ELF-1 (cell line): ENCODE measurements at regions not wholly inside any gene's neighbourhood (a gene's known extent, or its start where the extent isn't known, plus 50 kb on each side); places are given as distances from the start of the nearest gene placed in this dataset.
"Not testable (repeated sequence)": the region's sequence is repeated elsewhere in the genome, so short reads cannot be mapped to it uniquely, and the experiment has no call there.

Experiments used
- DNase-seq: peaks from one replicate; pipeline ENCODE4 v3.0.0-alpha.2; 2016; ENCODE audit warnings: low read depth, low spot score

DNA sequence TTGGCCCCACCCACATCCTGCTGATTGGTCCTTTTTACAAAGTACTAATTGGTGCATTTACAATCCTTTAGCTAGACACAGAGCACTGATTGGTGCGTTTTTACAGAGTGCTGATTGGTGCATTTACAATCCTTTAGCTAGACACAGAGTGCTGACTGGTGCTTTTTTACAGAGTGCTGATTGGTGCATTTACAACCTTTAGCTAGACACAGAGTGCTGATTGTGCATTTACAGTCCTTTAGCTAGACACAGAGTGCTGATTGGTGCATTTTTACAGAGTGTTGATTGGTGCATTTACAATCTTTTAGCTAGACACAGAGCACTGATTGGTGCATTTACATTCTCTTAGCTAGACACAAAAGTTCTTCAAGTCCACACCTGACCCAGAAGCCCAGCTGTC is 144.2 kb upstream of the XIRP2 start:
- DNase-seq = not testable (repeated sequence)

DNA sequence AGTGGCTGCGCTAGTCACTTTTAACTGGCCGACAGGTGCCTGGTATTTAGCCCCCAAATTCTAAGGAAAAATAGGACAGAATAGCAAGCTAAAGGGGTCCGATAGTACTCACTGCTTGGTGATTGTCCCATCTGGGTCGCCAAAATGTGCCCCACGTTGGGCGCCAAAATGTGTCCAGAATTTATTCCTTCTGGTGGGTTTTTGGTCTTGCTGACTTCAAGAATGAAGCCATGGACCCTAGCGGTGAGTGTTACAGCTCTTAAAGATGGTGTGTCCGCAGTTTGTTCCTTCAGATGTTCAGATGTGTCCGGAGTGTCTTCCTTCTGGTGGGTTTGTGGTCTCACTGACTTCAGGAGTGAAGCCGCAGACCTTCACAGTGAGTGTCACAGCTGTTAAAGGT is 144.8 kb upstream of the XIRP2 start:
- not testable (repeated sequence) for DNase-seq

DNA sequence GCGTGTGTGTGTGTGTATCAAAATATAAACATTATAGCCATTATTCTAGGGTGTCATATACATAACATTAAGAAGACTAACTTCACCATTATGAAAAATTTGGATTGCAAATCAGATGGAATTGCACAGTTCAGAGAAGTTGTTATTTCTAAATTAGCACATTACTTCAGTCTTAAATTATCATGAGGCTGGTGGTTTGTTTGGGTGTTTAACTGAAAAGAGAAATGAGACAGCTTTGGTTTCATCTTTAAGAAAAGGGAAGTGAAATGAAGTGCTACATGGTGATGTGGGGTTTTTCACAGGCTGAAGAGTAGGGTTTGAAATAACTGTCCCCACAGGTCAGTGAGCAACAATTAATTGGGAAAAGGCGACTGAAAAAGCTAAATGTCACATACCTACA is 161.2 kb upstream of the XIRP2 start:
- no peak for DNase-seq

DNA sequence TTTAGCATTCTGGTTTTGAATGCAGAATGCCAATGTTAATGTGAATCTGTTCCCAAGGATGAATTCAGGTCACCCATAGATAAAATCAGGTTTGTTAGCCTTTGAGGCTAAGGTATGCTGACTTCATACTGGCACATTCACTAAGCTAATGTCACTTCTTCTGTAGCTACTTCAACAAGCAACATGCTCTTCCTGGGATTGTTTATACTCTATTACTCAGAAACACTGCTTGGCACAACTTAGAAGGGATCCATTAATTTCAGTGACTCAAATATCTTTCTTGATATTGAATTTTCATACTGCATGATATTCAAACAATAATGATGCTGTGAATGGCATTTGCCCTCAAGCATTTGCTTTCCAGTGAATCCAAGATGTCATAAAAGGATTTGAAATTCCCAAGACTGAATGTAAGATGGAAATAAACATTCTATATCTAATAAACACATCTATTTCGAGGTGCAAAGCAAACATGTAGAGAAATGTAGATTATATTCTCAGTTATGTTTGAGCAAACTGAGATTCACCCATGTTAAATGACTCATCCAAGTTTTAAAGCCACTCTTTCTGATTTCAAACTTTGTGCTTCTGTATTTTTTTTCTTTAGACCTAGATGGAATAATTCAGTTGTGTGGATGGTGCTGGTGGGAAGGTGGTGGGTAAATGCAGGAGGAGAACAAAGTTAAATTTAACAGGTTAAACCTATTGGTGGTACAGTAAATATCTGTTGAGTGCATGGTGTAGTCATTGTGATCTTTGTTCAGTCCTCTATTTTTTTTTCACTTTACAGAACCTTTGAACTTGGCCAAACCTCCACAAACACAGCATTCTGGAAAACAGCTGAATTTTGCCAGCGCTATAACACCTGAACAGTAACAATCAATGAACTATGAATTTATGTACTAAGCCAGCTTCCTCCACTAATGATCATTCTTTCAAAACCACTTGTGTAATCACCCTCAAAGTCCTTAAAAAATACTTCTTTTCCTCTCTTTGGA is 162.1 kb upstream of the XIRP2 start:
- no peak for DNase-seq

DNA sequence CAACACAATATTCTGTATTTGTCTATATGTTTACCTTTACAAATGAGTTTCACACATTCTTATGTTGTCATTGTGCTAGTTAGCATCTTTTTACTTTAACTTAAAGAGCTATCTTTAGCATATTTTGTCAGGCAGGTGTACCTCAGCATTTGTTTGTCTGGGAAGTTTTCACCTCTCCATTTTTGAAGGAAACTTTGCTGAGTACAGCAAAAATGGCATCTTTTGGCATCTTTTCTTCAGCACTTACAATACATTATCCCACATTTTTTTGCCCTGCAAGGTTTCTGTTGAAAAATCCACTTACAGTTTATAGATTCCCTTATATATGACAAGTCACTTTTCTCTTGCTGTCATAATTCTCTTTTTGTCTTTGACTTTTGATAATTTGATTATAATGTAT is 171.3 kb upstream of the XIRP2 start:
- no peak for DNase-seq

DNA sequence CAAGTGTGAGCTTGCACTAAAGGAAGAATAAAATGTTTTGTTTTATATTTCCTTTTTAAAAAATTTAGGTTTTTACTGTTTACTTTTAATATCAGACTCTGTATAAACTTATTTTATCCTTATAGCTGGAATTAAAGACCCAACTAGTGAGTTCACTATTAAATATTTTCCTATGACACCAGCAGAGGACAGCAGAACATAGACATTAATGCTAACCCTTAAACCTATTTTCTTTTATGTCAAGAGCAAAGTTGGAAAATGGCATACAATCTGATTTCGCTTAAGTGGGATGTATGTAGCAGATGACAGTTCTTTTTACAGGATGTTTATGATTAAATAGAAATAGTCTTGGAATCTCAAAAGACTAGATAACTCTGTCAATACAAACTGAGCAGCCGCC is 188.2 kb upstream of the XIRP2 start:
- DNase-seq = no peak

DNA sequence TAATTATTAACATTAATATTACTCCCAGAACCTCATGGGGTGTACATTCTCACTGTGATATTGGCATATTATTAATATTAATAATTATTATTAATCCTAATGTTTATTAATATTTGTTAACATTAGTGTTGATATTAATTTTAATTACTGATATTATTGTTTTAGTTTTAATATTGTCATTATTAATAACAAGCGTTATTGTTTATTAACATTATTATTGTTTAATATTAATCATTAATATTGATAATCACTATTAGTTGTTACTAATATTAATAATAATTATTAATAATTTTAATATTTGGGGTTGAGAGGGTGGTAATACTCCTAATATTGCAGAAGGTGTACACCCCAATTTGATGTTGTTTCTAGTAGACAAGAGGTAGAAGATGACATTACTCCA is 193.1 kb upstream of the XIRP2 start:
- no peak for DNase-seq

DNA sequence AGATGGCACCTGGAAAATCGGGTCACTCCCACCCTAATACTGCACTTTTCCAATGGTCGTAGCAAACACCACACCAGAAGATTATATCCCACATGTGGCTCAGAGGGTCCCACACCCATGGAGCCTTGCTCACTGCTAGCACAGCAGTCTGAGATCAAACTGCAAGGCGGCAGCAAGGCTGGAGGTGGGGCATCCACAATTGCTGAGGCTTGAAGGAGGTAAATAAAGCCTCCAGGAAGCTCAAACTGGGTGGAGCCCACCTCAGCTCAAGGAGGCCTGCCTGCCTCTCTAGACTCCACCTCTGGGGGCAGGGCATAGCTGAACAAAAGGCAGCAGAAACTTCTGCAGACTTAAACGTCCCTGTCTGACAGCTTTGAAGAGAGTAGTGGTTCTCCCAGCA is 192.0 kb upstream of the SCN7A start:
- DNase-seq = peak; percentile 13

DNA sequence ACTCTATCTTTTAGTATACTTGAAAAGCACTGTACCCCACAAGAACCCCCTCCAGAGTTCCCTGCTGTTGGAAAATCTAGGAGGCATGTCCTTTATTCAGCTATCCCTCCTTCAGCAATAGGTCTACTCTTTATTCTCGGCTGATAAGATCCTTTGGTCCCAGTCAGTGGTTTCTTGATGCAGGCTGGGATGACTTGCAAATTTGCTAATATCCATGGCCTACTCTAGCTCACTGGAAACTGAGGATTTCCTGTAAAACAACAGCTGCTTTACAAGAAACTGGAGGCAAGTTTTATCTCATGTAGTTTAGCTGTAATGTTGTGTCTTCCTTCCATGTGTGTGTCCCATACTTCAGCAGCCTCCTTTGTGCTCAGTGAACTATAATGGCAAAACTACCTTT is 183.9 kb upstream of the SCN7A start:
- no peak for DNase-seq

DNA sequence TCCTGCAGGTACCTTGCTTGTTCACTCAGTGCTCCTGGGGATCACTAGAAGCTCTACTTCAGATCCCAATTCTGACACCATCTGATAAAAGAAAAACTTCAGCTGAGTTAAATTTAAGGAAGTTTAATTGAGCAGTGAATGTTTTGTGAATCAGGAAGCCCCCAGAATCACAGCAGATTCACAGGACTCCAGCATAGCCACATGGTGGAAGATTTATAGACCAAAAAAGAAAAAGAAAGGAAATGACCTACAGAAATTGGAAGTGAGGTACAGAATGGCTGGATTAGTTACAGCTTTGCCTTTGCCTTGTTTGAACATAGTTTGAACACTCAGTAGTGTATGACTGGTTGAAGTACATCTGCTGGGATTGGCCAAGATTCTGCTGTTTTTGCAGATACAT is 182.7 kb upstream of the SCN7A start:
- no peak for DNase-seq

DNA sequence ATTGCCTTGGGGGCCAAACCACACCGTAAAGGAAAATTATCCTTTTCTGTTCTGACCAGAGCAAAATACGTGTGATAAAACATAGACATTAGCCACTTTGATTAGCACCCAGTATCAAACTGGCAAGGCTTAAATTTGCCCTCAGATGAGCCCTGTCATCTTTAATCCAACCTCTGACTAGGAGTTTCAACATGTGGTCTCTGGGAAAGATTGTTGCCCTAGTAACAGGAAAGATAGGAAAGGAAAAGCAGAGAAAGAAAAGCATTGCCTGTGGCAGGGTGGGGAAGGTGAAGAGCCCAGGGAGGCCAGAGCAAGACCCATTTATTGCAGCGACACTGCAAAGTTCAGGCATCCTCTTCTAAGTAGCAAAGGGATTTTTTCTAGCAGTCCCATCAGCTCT is 181.5 kb upstream of the SCN7A start:
- DNase-seq = no peak

DNA sequence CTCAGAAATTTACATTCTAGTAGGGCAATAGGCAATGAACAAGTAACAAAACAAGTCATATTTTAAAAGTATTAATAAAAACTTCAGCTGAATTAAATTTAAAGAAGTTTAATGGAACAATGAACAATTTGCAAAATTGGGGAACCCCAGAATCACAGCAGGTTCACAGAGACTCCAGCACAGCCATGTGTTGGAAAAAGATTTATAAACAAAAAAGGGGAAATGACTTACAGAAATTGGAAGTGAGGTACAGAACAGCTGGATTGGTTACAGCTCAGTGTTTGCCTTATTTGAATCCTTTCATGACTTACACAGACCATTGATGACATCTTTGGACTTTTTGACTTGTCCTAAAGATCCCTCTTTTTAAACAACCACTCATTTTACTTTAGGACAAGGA is 179.9 kb upstream of the SCN7A start:
- DNase-seq = no peak

DNA sequence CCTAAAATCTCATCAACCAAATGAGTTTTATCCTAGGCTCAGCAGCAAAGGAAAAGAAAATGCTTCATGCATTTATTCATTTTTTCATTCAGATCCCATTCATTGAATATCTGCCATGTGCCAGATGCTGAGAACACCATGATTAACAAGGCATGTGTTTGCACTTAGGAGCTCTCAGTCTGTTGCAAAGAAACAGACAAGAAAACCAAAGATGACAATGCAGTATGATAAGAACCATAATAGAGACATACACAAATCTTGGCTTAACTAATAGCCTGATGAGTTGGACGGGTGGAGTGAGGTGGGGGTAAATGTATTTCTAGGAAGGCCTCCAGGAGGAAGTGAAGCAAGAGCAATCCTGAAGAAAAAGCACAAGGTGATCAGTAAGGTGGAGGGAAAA is 177.8 kb upstream of the SCN7A start:
- no peak for DNase-seq

DNA sequence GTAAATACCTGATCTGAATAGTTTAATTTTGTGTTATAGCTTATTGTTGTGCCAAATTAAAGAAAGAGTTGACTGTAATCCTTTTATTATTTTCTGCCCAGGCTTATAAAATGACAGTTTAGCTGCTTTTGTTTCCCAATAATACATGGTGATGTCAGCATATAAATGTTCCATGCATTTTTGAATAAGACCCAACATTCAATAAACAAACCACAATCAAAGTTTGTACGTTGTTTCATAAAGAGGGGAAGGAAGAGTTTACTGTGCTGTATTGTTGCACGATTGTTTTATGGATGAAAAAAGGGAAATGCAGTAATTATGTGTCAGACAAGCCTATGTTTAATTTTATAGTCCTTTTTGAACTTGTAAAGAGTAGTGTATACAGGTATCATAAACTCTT is 177.2 kb upstream of the SCN7A start:
- no peak for DNase-seq

DNA sequence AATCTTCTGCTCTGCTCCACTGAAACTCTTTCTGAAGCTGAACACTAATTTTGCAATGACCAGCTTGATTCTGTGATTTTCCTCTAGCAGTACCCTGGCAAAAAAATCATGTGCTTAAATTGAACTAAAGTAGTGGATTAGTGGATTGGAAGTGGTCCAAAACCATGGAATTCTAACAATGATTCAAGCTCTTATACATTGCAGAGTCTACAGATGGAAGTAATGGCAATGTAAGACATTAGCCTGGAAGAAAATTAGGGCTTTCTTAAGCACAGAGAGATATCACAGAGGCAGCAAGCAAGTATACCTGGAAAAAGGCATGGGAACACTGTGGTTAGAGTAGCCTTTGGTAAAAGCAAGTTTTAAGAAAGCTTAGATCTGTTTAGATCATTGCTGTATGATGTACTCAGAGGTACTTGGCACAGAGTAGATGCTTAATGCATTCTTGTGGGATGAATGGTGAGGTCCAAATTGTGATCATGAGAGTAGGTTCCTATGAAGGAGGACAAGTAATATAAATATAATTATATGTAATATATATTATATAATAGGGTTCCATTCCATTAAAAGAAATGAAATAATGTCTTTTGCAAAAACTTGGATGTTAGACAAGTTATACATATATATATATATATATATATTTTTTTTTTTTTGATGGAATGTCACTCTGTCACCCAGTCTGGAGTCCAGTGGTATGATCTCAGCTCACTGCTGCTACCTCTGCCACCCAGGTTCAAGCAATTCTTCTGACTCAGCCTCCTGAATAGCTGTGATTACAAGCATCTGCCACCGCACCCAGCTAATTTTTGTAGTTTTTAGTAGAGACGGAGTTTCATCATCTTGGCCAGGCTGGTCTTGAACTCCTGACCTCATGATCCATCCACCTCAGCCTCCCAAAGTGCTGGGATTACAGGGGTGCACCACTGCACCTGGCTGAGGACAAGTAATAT is 172.2 kb upstream of the SCN7A start:
- no peak for DNase-seq

DNA sequence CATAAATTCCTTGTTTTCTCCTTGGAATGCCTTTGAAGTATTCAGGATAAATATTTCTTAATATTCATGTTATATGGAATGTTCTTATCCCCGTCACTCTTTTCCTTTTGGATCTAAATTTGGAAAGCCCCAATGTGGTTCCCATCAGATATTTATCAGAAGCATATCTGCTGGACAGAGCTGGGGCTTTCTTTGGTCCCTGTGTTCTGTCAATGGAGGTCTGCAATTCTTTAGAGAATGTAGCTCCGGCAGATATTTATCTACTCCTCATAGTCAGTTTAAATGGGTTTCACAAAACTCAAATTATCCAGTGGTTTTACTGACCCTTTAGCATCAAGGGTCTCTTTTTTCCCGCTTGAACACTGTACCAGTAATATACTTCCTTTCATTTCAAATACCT is 167.8 kb upstream of the SCN7A start:
- no peak for DNase-seq

DNA sequence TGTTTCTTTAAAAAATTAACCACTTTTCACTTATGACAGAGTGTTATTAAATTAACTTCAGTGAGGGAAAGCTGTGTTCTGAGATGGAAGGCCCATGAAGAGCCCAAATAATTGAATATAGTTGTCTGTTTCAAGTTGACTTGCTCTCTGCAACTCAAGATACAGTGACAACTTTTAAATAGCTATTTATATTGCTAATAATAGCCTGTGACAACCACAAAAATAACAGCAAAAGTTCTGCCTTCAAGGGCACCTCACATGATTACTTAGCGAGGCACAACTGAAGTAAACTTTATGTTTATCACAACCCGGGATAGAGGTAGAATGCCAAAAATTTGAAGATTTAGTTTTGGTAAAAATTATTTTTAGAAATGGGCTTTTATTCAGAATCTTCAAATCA is 167.3 kb upstream of the SCN7A start:
- DNase-seq = no peak

DNA sequence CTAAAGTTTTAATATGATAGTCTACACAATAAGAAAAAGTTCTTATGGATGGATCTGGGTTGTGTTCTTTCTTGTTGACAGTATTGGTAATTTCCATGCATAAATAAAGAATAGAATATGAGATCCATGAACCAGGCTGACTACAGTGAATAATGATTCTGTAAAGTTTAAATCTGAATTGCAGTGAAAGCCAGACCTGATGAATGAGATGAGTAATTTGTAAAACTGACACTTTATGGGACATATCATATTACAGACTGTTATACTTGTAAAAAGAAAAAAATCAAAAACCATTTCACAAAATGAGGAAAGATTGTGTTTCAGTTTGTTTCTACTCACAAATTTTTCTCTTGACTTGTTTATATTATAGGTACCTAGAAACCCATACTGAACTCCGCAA is 164.9 kb upstream of the SCN7A start:
- no peak for DNase-seq

DNA sequence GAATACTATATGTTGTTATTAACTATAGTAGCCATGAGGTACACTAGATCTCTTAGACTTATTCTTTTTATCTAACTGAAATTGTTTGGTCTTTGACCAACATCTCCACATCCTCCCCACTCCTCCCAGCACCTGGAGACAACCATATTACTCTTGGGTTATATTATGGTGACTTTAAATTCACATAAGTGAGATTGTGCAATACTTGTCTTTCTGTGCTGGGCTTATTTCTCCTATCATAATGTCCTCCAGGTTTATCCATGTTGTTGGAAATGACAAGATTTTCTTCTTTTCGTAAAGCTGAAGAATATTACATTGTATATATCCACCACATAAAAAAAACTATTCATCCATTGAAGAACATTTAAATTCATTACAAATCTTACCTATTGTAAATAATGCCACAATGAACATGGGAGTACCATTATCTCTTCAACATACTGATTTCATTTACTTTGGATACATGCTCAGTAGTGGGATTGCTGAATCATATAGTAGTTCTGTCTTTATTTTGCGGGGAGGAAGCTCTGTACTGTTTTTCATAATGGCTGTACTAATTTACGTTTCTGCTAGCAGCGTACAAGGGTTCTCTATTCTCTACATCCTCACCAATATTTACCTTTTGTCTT is 159.2 kb upstream of the SCN7A start:
- DNase-seq = no peak

DNA sequence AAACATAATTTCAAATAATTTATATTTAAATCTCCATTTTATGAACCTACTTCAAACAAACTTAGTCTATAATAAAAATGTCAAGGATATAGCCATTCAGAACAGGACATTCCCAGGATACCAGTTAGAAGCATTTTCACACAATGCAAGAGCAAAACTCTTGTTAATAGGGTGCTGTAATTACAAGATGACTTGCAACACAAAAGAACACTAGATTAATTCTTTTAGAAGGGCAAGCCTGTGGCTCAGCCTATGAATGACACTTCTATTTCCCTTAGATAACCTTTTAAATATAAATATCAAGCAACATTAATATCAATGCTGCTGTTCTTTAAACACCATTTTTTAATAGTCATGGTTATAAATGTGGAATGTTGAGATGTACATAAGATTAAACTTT is 157.9 kb upstream of the SCN7A start:
- no peak for DNase-seq

DNA sequence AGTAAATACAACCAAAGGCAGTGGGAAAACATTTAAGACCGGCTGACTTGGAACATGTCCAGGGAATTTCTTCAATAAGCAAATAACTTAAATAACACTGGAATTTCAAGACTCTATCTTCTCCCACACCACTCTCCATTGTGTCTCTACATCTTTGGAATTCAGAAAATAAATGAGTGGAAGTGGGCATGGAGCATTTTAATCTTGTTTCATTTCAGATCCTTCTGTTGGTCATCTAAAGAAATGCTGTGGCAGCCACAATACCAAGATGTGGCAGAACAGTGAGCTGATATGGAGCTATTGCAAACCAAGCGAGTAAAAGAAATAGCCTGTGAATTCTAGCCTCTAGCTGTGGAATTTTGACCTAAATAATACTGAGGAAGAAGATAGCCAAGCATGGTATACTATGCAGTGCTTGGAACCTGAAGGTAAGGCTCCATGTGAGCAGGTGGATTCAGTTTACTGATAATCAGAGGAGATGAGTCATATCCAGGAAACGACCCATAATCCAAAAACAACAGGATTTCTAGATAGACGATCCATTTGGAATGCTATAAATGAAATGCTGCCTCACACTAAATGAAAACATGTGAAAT is 157.1 kb upstream of the SCN7A start:
- no peak for DNase-seq

DNA sequence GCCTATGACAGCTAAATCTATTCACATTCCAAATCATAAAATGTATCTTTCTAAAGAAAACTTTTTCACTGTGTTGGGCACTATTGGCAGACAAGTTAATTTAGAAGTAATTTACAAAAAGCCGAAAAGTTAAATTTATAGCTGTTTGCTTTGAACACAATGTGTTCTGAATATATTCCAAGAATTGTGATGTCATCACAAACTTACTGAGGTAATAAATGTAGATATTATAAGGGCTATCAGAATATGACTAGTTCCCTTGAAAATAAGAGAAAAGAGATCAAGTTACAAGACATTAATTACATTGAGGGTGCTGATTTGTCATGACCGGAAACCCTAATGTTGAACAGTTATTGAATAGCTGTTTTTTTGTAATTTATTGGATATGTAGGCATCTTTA is 153.9 kb upstream of the SCN7A start:
- DNase-seq = no peak
